GM08714 (cell line): ENCODE measurements at regions not wholly inside any gene's neighbourhood (a gene's known extent, or its start where the extent isn't known, plus 50 kb on each side); places are given as distances from the start of the nearest gene placed in this dataset.
"Not testable (repeated sequence)": the region's sequence is repeated elsewhere in the genome, so short reads cannot be mapped to it uniquely, and the experiment has no call there.

Experiments
- H3K4me3 ChIP-seq: fragments of 200-500 bp; sonication (Bioruptor generic); 2 replicates; pipeline ENCODE4 v1.5.1; 2014; ENCODE audit warnings: mild to moderate bottlenecking, low read length, inconsistent platforms
- ZNF274 ChIP-seq: IDR thresholded peaks from 2 replicates; pipeline ENCODE4 v1.6.1; 2012; ENCODE audit warnings: mild to moderate bottlenecking, low read depth, low read length

DNA sequence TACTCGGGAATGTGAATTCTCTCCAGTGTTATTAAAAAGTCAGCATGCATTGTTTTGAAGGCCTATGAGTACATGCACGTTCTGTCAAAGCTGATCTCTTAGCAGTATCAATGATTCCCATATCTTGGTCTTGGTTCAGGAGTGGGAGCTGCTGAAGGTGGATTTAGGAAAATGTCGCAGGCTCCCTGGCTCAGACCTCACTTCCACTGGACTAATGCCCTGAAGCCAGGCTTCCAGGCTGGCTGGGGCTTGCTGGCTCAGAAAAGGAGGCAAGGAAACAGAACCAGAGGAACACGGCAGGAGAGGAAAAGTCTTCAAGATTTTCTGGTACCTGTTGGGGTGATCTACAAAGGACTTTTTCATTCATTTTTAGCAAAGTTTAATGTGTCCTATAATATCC lies 81.6 kb downstream of the OLIG3 start:
- no peak overlapping the region for H3K4me3 ChIP-seq
- no peak for TF ChIP-seq ZNF274

DNA sequence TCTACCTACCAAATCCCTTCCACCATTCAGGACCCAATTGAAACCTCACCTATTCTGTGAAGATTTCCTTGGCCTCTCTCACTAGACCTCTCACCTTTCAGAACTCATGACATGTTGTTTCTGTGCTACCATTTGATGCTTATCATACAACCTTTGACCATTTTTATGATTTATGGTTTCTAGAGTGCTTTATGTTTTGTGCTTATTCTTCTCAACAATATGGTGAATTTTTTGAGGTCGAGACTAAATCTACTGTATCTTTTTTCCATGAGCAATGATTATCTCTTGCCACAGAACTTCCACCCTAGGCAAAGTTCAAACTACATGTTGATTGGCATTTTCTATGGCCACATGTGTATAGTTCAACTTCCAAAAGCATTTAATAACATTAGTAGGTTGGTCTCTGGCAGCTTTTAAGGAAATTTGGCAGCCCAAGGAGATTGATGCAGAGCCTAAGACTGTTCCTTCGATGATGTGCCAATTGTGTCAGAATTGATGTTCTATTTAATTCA lies 84.9 kb downstream of the OLIG3 start:
- H3K4me3 ChIP-seq: no peak overlapping the region
- no peak for TF ChIP-seq ZNF274

DNA sequence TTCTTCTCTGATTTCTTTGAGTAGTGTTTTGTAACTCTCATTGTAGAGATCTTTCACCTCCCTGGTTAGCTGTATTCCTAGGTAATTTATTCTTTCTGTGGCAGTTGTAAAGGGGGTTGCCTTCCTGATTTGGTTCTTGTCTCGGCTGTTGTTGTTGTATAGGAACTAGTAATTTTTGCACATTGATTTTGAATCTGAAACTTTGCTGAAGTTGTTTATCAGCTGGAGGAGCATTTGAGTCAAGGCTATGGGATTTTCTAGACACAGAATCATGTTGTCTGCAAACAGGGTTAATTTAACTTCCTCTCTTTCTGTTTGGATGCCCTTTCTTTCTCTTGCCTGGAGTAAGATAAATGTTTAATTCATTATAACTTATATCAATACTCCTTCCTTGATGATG lies 86.4 kb downstream of the OLIG3 start:
- H3K4me3 ChIP-seq: no peak overlapping the region
- TF ChIP-seq ZNF274: no peak

DNA sequence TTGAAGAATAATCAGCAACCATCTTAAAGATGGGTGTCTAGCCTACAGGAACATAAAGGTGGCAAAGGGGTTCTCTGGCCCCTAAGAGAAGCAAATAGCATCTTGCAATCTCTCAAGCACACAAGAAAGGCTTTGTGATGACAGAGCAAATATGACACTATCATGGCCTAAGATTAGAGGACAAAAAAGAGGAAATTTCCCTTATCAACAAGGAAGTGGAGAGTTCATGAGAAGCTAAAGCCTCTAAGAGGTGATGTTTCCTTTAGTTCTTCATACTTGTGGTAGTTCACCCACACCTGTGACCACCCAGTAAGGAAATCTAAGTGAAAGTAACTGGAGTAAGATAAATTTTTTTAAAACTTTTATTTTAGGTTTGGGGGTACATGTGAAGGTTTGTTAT lies 88.4 kb downstream of the OLIG3 start:
- TF ChIP-seq ZNF274: no peak
- no peak overlapping the region for H3K4me3 ChIP-seq

DNA sequence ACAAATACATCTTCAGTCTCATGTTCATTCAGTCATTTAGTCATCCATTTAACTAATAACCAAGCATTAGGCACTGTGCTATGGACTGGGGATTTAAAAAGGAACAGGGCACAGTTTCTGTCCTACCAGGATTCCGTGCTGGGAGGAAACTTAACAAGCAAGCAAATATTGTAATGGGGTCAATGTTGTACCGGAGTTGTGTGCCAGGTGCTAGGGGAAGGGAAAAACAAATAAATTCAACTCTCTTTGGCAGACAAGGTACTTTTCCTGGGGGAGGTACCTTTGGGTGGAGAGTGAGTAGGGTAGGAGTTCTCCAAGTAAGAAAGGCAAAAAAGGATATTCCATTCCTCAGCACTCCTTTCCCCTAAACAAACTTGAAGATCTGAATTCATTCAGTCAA lies 90.3 kb downstream of the OLIG3 start:
- TF ChIP-seq ZNF274: no peak
- H3K4me3 ChIP-seq: no peak overlapping the region

DNA sequence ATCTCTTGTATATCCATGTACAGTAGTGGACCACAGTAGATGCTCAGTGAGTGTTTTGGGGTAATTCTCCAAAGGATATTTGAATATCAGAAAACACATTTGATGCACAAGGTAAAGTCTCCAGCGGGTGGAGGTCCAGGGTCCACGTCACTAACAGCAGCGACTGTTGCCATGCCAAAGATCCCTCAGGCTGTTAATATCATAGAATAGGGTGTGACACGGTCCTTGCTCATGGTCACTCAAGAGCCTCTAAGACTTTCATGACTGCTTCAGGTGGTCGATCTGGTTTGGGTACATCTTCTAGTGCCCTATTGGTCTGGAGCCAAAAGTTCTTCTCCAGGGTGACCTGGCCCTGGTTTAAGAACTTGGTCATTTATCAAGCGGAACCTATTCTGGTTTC lies 90.8 kb downstream of the OLIG3 start:
- no peak for TF ChIP-seq ZNF274
- no peak overlapping the region for H3K4me3 ChIP-seq

DNA sequence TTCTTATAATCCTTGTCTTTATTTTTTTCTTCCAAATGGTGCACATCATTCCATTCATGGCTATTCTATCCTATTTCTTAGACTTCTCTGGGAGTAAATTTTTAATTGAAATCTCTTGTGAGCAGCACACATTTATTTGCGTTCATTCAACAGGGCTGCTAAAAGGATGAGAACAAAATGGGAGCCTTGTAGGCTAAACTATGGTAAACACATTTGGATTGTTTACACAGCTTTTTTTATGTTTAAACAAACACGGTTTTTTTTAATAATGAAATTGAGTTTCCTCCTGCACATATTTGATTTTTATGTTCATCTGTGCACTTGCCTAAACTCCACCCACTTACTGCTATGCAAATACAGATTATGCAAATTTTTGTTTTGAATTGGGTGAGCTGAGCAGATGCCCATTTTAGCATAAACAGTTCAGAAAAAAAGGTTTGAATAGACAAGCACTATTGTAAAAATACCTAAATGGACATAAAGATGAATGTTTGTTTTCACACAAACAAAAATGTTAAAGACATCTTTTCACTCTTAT lies 92.0 kb downstream of the OLIG3 start:
- TF ChIP-seq ZNF274: no peak
- no peak overlapping the region for H3K4me3 ChIP-seq

DNA sequence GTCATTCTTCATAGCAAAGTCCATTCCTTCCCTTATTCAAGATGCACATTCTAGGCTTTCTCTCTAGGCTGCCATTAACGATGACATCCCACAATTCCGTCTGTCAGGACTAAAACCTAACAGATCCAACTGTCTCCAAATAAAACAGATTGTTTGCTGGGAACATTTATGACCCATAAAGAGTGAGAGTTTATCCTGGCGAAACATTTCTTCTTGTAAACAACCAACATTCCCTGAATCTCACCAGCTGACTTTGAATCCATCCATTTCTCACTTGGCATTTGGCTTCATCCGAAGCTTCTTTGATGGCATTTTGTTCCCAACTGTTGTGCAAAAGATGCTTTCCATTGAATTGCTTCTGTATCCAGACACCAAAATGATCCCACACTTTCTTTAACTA lies 93.1 kb downstream of the OLIG3 start:
- H3K4me3 ChIP-seq: no peak overlapping the region
- no peak for TF ChIP-seq ZNF274

DNA sequence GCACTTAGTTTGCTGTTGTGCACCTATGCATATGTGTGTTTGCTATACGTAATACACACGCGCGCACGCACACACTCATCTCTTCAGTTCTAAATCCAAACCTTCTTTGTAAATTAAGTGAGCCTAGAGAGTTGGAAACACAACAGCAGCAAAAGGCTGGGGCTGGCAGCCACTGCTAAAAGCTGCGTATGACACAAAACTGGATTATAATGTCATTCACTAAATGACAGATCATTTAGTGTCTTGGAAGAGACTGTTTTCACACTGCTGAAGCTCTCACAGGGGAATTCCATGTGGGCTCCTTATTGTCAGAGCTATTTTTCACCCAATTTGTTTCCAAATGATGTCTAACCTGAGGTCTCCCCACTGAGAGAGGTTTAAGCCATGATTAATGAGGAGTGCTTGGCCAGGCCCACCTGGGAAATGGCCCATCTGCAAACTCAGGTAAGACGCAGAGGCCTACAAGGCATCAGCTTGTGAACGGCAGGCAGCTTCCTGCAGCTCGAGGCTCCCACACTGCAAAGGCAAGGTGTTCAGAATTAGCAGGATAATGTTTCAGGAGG lies 94.2 kb downstream of the OLIG3 start:
- no peak overlapping the region for H3K4me3 ChIP-seq
- TF ChIP-seq ZNF274: no peak

DNA sequence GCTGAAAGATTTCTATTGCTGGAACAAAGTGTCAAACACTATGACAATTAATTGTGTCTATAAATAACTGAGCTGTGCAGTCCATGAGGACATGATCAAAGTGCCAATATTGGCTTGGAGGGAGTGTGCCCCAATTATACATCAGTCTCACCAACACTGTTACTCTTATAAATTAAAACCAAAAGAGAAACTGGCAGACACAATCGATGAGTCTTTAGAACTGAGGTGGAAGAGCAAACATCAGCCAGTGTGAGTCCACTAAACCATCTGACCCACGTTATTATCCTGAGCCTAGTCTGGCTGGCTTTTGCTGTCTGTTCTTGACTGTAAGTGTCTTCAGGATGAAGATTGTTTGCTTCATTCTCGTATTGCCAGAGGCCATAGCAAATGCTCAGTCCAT lies 98.9 kb downstream of the OLIG3 start:
- no peak for TF ChIP-seq ZNF274
- no peak overlapping the region for H3K4me3 ChIP-seq

DNA sequence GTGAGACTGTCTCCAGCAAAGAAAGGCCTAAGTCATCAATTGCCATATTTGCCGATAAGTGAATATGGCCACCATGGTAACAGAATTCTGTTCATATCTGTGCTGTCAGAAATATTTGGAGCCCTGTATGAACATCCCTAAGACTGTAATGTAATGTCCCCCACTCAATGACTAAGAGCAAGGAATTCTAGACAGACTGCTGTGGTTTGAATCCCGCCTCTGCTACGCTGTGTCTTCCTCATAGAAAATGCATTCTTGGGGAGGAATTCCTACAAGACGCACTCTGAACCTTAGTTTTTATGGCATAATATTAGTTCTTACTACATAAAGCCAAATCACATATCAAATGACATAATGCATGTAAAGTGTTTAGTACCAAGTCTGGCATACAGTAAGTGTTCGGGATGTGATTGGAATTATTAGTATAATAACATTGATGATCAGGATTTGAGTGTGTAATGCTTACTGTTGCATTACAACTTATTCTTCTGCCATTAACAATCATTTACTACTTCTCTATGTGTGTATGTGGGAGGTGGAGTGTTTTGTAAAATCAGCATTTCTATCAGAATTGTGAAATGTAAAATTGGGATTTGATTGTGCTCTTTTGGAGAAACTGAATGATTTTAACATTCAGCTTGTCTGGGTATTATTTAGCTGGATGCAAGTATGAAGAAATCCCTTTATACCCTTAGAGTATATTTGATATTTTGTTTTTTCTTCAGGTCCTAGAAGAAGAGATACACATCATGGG lies 103.0 kb downstream of the OLIG3 start:
- H3K4me3 ChIP-seq: no peak overlapping the region
- no peak for TF ChIP-seq ZNF274

DNA sequence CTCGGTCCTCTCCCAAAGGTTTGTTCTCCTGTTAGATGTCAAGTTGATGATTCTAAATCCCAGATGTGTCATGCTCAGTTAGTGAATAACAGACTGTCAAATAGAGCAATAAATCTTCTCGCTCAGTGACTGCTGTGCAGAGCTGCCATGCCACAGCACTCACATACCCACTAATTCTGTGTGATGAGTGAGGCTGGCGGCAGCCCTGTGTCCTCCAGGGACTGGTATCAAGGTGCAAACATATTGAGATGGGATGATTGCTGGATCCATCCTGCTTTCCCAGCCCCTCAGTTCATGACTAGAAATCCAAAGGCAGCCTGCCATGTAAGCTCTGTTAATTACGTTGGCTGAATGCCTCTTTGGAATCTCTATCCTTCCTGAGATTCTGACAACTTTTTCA lies 103.9 kb downstream of the OLIG3 start:
- no peak overlapping the region for H3K4me3 ChIP-seq
- TF ChIP-seq ZNF274: no peak

DNA sequence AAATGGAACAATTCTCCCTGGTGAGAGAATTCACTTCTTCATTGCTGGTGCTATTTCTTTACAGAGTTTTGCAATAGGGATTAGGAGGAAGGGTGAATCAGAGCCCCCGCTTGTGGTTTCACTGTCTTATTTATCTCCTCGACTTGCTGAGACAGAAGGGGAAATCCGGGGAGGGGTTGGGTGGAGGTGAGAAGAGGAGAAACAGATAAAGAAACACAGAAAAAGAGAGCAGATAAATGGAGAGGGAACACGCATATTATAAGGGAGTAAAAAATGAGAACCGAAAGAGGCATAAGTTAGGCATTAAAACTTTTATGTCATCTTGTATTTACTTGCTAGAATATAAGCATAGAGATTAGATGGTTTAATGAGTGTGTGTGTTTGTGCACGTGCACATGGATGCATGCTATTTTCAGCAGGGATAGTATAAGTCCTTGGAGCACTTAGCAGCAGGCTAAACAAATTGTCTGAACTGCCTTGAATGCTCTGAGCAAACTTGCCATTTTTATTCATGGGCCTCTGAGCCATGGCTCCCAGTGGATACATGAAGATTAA lies 105.0 kb downstream of the OLIG3 start:
- no peak for TF ChIP-seq ZNF274
- H3K4me3 ChIP-seq: no peak overlapping the region

DNA sequence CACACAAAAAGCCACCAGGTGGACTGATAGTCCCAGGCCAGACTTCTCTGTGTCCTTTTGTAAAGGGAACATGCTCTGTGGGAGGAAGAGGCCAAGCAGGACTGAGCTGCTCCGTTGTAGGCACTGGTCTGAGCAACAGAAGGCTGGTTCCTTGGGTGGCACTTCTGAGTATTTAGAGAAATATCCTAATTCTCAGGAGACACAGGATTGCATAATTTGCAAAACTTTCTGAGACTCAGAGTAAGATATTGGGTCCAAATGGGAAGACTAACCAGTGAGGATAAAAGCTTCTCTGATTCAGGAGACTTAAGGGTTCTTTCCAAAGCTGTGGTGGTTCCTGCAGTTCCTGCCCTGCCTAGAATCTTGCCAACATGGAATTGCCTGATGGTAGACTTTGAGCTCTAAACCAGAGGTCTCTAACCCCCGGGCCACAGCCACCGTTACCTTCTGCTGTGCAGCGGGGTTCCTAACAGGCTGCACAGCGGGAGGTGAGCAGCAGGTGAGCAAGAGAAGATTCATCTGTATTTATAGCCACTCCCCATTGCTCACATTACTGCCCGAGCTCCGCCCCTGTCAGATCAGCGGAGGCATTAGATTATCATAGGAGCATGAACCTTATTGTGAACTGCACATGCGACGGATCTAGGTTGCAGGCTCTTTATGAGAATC lies 107.0 kb downstream of the OLIG3 start:
- H3K4me3 ChIP-seq: no peak overlapping the region
- TF ChIP-seq ZNF274: no peak

DNA sequence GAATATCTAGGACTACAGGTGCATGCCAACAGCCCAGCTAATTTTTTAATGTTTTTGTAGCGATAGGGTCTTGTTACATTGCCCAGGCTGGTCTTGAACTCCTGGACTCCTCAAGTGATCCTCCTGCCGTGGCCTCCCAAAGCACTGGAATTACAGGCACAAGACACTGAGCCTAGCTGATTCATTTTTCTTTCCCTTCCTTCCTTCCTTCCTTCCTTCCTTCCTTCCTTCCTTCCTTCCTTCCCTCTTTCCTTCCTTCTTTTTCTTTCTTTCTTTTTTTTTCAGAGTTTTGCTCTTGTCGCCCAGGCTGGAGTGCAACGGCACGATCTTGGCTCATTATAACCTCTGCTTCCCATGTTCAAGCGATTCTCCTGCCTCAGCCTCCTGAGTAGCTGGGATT lies 110.9 kb downstream of the OLIG3 start:
- H3K4me3 ChIP-seq: not testable (repeated sequence)
